Lower leg skin (tissue), 3 donors: ENCODE measurements at regions not wholly inside any gene's neighbourhood (a gene's known extent, or its start where the extent isn't known, plus 50 kb on each side); places are given as distances from the start of the nearest gene placed in this dataset.

ENCODE experiments used
- CTCF ChIP-seq, 3 donors: fragments of 450-650 bp; IDR thresholded peaks; one replicate each; pipeline ENCODE4 v1.5.1; 2016; ENCODE audit warnings: antibody characterized with exemption in 3 of 3, mild to moderate bottlenecking in 3 of 3, moderate library complexity in 2 of 3
- POLR2A ChIP-seq, 2 donors: fragments of 450-650 bp; IDR thresholded peaks; one replicate each; pipeline ENCODE4 v1.6.1; 2016 to 2017; ENCODE audit warnings: antibody characterized with exemption in 2 of 2, mild to moderate bottlenecking in 1 of 2, moderate library complexity in 1 of 2

- TF ChIP-seq POLR2A (IDR thresholded peaks at IDR 0.05) (no peak), CTCF (IDR thresholded peaks at IDR 0.05) (no peak)
Observed at GRCh38 chrX:45850775-45851433, 650.2 kb upstream of the DIPK2B start.
